ENCODE measurements at regions not wholly inside any gene's neighbourhood (a gene's known extent, or its start where the extent isn't known, plus 50 kb on each side); places are given as distances from the start of the nearest gene placed in this dataset.

- DNase-seq = no peak
Measured at GRCh38 chr12:111033281-111034082, 113.1 kb upstream of the MYL2 start.

GRCh38 chr12:111032591-111032919 is 112.2 kb upstream of the MYL2 start:
- no peak for DNase-seq

GRCh38 chr12:111031916-111032590 is 111.7 kb upstream of the MYL2 start:
- no peak for DNase-seq

GRCh38 chr12:111030800-111031199 is 110.4 kb upstream of the MYL2 start:
- no peak for DNase-seq

GRCh38 chr12:111029732-111030131 is 109.4 kb upstream of the MYL2 start:
- no peak for DNase-seq

GRCh38 chr12:111029305-111029704 is 108.9 kb upstream of the MYL2 start:
- DNase-seq = no peak

GRCh38 chr12:111028830-111029229 is 108.5 kb upstream of the MYL2 start:
- DNase-seq = no peak

GRCh38 chr12:111027431-111027830 is 107.1 kb upstream of the MYL2 start:
- DNase-seq = no peak

GRCh38 chr12:111025792-111026430 is 105.5 kb upstream of the MYL2 start:
- DNase-seq = no peak

GRCh38 chr12:111025301-111025700 is 104.9 kb upstream of the MYL2 start:
- no peak for DNase-seq

- no peak for DNase-seq
Measured at GRCh38 chr12:111024205-111024801, 103.9 kb upstream of the MYL2 start.

GRCh38 chr12:111022386-111022785 is 102.0 kb upstream of the MYL2 start:
- no peak for DNase-seq

GRCh38 chr12:111014547-111014946 is 94.2 kb upstream of the MYL2 start:
- DNase-seq = no peak

GRCh38 chr12:111012918-111013317 is 92.5 kb upstream of the MYL2 start:
- no peak for DNase-seq

- DNase-seq = no peak
Measured at GRCh38 chr12:111011999-111012600, 91.7 kb upstream of the MYL2 start.

GRCh38 chr12:111010916-111011657 is 90.7 kb upstream of the MYL2 start:
- no peak for DNase-seq

GRCh38 chr12:111010061-111010460 is 89.7 kb upstream of the MYL2 start:
- no peak for DNase-seq

GRCh38 chr12:111006621-111007020 is 86.2 kb upstream of the MYL2 start:
- DNase-seq = no peak

- no peak for DNase-seq
Measured at GRCh38 chr12:110998971-110999370, 78.6 kb upstream of the MYL2 start.

GRCh38 chr12:110998165-110998564 is 77.8 kb upstream of the MYL2 start:
- no peak for DNase-seq

GRCh38 chr12:110996415-110996814 is 76.0 kb upstream of the MYL2 start:
- DNase-seq = no peak

GRCh38 chr12:110995615-110996014 is 75.2 kb upstream of the MYL2 start:
- DNase-seq = no peak

GRCh38 chr12:110995016-110995415 is 74.6 kb upstream of the MYL2 start:
- DNase-seq = no peak

All from NCI-H2029 treated with DMSO at 0.1 percent for 48 hours (cell line).